Mesenchymal stem cell (in vitro differentiated cells and primary cell): ENCODE measurements at regions not wholly inside any gene's neighbourhood (a gene's known extent, or its start where the extent isn't known, plus 50 kb on each side); places are given as distances from the start of the nearest gene placed in this dataset.
A peak's percentile ranks its signal among the peaks of the same experiment; 100 is the strongest.

Source experiments
- DNase-seq: peaks from one replicate; pipeline ENCODE4 v3.0.0-alpha.2; 2013
- H2AFZ ChIP-seq: one replicate; pipeline ENCODE4 v1.6.1; 2013; ENCODE audit warnings: low read depth, mild to moderate bottlenecking, control low read depth, inconsistent platforms, low read length, moderate library complexity
- H2AK5ac ChIP-seq: 2 replicates; pipeline ENCODE4 v1.6.1; 2013; ENCODE audit warnings: low read length, moderate library complexity, mild to moderate bottlenecking, inconsistent platforms; ENCODE audit not compliant: severe bottlenecking
- H2BK120ac ChIP-seq: one replicate; pipeline ENCODE4 v1.6.1; 2013; ENCODE audit warnings: low read depth, mild to moderate bottlenecking, inconsistent platforms, low read length, moderate library complexity
- H2BK12ac ChIP-seq, 2 experiments: one replicate each; pipeline ENCODE4 v1.6.1; 2013; ENCODE audit warnings: inconsistent platforms in 2 of 2, low read length in 2 of 2, mild to moderate bottlenecking in 2 of 2, moderate library complexity in 2 of 2, control low read depth in 1 of 2
- H2BK15ac ChIP-seq: one replicate; pipeline ENCODE4 v1.6.1; 2013; ENCODE audit warnings: mild to moderate bottlenecking, low read depth, inconsistent platforms; ENCODE audit not compliant: poor library complexity, severe bottlenecking
- H2BK5ac ChIP-seq: 2 replicates; pipeline ENCODE4 v1.6.1; 2013; ENCODE audit warnings: low read depth, mild to moderate bottlenecking, low read length, control low read depth, inconsistent platforms; ENCODE audit not compliant: poor library complexity, severe bottlenecking
- H3K14ac ChIP-seq, 2 experiments: one replicate each; pipeline ENCODE4 v1.6.1; 2013; ENCODE audit warnings: inconsistent platforms in 2 of 2, low read length in 2 of 2, control low read depth in 1 of 2, mild to moderate bottlenecking in 1 of 2, moderate library complexity in 1 of 2
- H3K18ac ChIP-seq, 2 experiments: one replicate each; pipeline ENCODE4 v1.6.1; 2013; ENCODE audit warnings: inconsistent platforms in 2 of 2, low read length in 2 of 2, control low read depth in 1 of 2, low read depth in 1 of 2, mild to moderate bottlenecking in 1 of 2
- H3K23ac ChIP-seq, 2 experiments: one replicate each; pipeline ENCODE4 v1.6.1; 2013; ENCODE audit warnings: inconsistent platforms in 2 of 2, low read length in 2 of 2, mild to moderate bottlenecking in 2 of 2, moderate library complexity in 2 of 2, control low read depth in 1 of 2
- H3K27ac ChIP-seq: 2 replicates; pipeline ENCODE4 v1.5.1; 2013; ENCODE audit warnings: mild to moderate bottlenecking, moderate library complexity, low read length, control low read depth, inconsistent platforms; ENCODE audit not compliant: poor library complexity, severe bottlenecking
- H3K27me3 ChIP-seq, 2 experiments: 2 replicates each; pipeline versions ENCODE4 v1.6.1 to v1.7.0; 2013; ENCODE audit warnings: low read length in 2 of 2, mild to moderate bottlenecking in 2 of 2, moderate library complexity in 2 of 2, control low read depth in 1 of 2, inconsistent platforms in 1 of 2; ENCODE audit not compliant: control insufficient read depth in 1 of 2, insufficient read depth in 1 of 2
- H3K36me3 ChIP-seq, 2 experiments: 2 replicates each; pipeline versions ENCODE4 v1.6.1 to v1.7.0; 2013; ENCODE audit warnings: low read length in 2 of 2, control low read depth in 1 of 2, inconsistent platforms in 1 of 2, low read depth in 1 of 2, mild to moderate bottlenecking in 1 of 2; ENCODE audit not compliant: insufficient read depth in 2 of 2, control insufficient read depth in 1 of 2
- H3K4ac ChIP-seq, 2 experiments: one replicate each; pipeline ENCODE4 v1.6.1; 2013; ENCODE audit warnings: inconsistent platforms in 2 of 2, low read length in 2 of 2, mild to moderate bottlenecking in 2 of 2, moderate library complexity in 2 of 2, control low read depth in 1 of 2, low read depth in 1 of 2
- H3K4me1 ChIP-seq: 2 replicates; pipeline ENCODE4 v1.6.1; 2013; ENCODE audit warnings: low read depth, low read length, control low read depth; ENCODE audit not compliant: control insufficient read depth, insufficient read depth
- H3K4me2 ChIP-seq: 2 replicates; pipeline ENCODE4 v1.6.1; 2013; ENCODE audit warnings: low read length, mild to moderate bottlenecking, inconsistent platforms; ENCODE audit not compliant: poor library complexity, severe bottlenecking
- H3K4me3 ChIP-seq, 2 experiments: 2 replicates each; pipeline versions ENCODE4 v1.5.1 to v1.7.0; 2013; ENCODE audit warnings: low read length in 2 of 2, mild to moderate bottlenecking in 2 of 2, control low read depth in 1 of 2, low read depth in 1 of 2; ENCODE audit not compliant: insufficient read depth in 1 of 2
- H3K79me1 ChIP-seq: replicated peaks from 2 replicates; pipeline ENCODE4 v1.6.1; 2013; ENCODE audit warnings: mild to moderate bottlenecking, control low read depth, low read length, inconsistent platforms; ENCODE audit not compliant: poor library complexity, severe bottlenecking
- H3K9ac ChIP-seq: 2 replicates; pipeline ENCODE4 v1.7.0; 2013; ENCODE audit warnings: mild to moderate bottlenecking, low read length, moderate library complexity
- H3K9me3 ChIP-seq: 2 replicates; pipeline ENCODE4 v1.7.0; 2013; ENCODE audit warnings: mild to moderate bottlenecking, low read length; ENCODE audit not compliant: control insufficient read depth
- H4K8ac ChIP-seq: one replicate; pipeline ENCODE4 v1.6.1; 2013; ENCODE audit warnings: inconsistent platforms, mild to moderate bottlenecking, low read length, moderate library complexity
- H4K91ac ChIP-seq: one replicate; pipeline ENCODE4 v1.6.1; 2013; ENCODE audit warnings: mild to moderate bottlenecking, low read length, inconsistent platforms
- WGBS: methylation state at CpG from one replicate; pipeline ENCODE4 v1.1.7; 2013; ENCODE audit warnings: mixed read lengths; 5-methylcytosine and 5-hydroxymethylcytosine counted together

GRCh38 chr7:106488465-106488864, 172.5 kb downstream of the CCDC71L start:
- H4K8ac ChIP-seq = no peak overlapping the region
- no peak overlapping the region for H3K23ac ChIP-seq
- H3K4me1 ChIP-seq = peaks cover 7% of the 10 kb centered on the region
- WGBS = 74% methylated on average over 5 of the region's 5 CpGs
- H3K27ac ChIP-seq = no peak overlapping the region
- H3K14ac ChIP-seq = no peak overlapping the region
- H2AFZ ChIP-seq = no peak overlapping the region
- peaks cover 10% of the 10 kb centered on the region for H3K9me3 ChIP-seq
- no peak for DNase-seq
- no peaks in the 10 kb centered on the region for H3K79me1 ChIP-seq
- H3K36me3 ChIP-seq = no peaks in the 10 kb centered on the region
- no peak overlapping the region for H3K4me3 ChIP-seq
- no peak overlapping the region for H3K4ac ChIP-seq
- H2BK120ac ChIP-seq = no peak overlapping the region
- no peak overlapping the region for H2BK12ac ChIP-seq
- H4K91ac ChIP-seq = no peak overlapping the region
- H2AK5ac ChIP-seq = peak overlapping the region; percentile 26
- no peak overlapping the region for H3K9ac ChIP-seq
- H3K4me2 ChIP-seq = no peak overlapping the region
- no peaks in the 10 kb centered on the region for H3K27me3 ChIP-seq
- H2BK5ac ChIP-seq = no peak overlapping the region
- no peak overlapping the region for H3K18ac ChIP-seq
- H2BK15ac ChIP-seq = no peak overlapping the region

- Histone ChIP-seq H2BK15ac (no peak overlapping the region), H3K27ac (no peak overlapping the region), H3K4me2 (no peak overlapping the region), H2BK12ac (no peak overlapping the region), H2BK120ac (no peak overlapping the region), H4K91ac (no peak overlapping the region), H3K79me1 (no peaks in the 10 kb centered on the region), H2BK5ac (no peak overlapping the region), H2AFZ (no peak overlapping the region), H3K18ac (no peak overlapping the region), H4K8ac (no peak overlapping the region), H3K36me3 (no peaks in the 10 kb centered on the region), H2AK5ac (no peak overlapping the region), H3K4me3 (no peak overlapping the region), H3K9me3 (peaks cover 10% of the 10 kb centered on the region), H3K23ac (no peak overlapping the region), H3K27me3 (no peaks in the 10 kb centered on the region), H3K4me1 (peaks cover 7% of the 10 kb centered on the region), H3K4ac (no peak overlapping the region), H3K9ac (no peak overlapping the region), H3K14ac (no peak overlapping the region)
- DNase-seq = no peak
Measured at GRCh38 chr7:106487892-106488291, 173.1 kb downstream of the CCDC71L start.

DNA sequence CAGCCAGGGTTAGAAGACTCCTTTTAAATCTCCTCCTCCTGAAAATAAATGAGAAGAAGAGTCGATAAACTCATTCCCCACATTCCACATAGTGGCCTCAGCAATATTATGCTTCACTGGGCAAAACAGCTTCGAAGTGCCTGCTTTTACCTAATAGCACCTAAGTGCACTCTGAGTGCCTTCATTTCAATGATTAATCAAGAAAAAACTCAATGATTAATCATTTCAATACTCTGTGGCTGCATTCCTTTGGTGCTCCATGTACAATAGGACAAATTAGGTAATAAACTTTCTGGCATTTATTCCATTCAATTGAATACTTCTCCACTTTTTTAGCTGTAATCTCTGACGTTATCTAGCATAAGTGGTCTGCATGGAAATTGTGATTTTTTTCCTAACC, 174.6 kb downstream of the CCDC71L start:
- peak overlapping the region; percentile 71 for H2BK5ac ChIP-seq
- peak; percentile 28 for DNase-seq
- WGBS = 52% methylated on average over 3 of the region's 3 CpGs

DNA sequence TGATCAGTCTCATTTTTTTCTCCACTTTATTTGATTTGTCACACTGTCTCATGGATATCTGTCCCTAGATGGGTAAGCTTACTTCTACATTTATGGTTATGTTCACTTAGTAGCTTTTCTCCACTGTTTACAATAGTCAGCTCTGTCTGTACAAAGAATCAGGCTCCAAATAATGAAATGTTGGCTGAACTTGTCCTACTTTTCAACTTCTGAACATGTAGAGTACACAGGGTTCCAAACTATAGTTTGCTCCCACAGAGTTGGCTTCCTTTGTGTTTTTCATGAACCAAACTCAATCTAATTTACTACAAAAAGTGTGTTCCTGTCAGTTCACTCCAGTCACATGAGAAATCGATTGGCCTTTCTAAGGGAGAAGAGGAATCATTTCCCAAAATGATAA, 175.0 kb downstream of the CCDC71L start:
- no peak overlapping the region for H2AFZ ChIP-seq
- peak overlapping the region; percentile 98 for H2AK5ac ChIP-seq
- no peak overlapping the region for H2BK15ac ChIP-seq
- peak overlapping the region; percentile 79 for H2BK5ac ChIP-seq
- H3K9ac ChIP-seq = peak overlapping the region; percentile 47
- no peak overlapping the region for H3K4me2 ChIP-seq
- no peaks in the 10 kb centered on the region for H3K27me3 ChIP-seq
- H3K4me1 ChIP-seq = peaks cover 7% of the 10 kb centered on the region
- H3K18ac ChIP-seq = no peak overlapping the region
- no peak overlapping the region for H4K91ac ChIP-seq
- 100% methylated on average over 1 of the region's 1 CpG for WGBS
- H3K9me3 ChIP-seq = peaks cover 10% of the 10 kb centered on the region
- H2BK12ac ChIP-seq = no peak overlapping the region
- H3K36me3 ChIP-seq = no peaks in the 10 kb centered on the region
- H3K79me1 ChIP-seq = no peaks in the 10 kb centered on the region
- H3K14ac ChIP-seq = no peak overlapping the region
- H3K23ac ChIP-seq = no peak overlapping the region
- H3K4me3 ChIP-seq = no peak overlapping the region
- no peak overlapping the region for H2BK120ac ChIP-seq
- no peak overlapping the region for H4K8ac ChIP-seq
- no peak for DNase-seq
- H3K27ac ChIP-seq = peak overlapping the region; percentile 97
- H3K4ac ChIP-seq = no peak overlapping the region

More for the DNA sequence above, 174.6 kb downstream of the CCDC71L start:
- Histone ChIP-seq H4K8ac (no peak overlapping the region), H3K9me3 (peaks cover 10% of the 10 kb centered on the region), H3K18ac (no peak overlapping the region), H2BK12ac (no peak overlapping the region), H3K4ac (no peak overlapping the region), H2AFZ (no peak overlapping the region), H3K4me1 (peaks cover 7% of the 10 kb centered on the region), H3K4me2 (no peak overlapping the region), H3K4me3 (no peak overlapping the region), H3K27me3 (no peaks in the 10 kb centered on the region), H3K79me1 (no peaks in the 10 kb centered on the region), H3K9ac (peak overlapping the region; percentile 50), H4K91ac (no peak overlapping the region), H2BK120ac (no peak overlapping the region), H2BK15ac (no peak overlapping the region), H3K14ac (no peak overlapping the region), H3K23ac (no peak overlapping the region), H2AK5ac (no peak overlapping the region), H3K36me3 (no peaks in the 10 kb centered on the region), H3K27ac (peak overlapping the region; percentile 97)
